ENCODE measurements at regions not wholly inside any gene's neighbourhood (a gene's known extent, or its start where the extent isn't known, plus 50 kb on each side); places are given as distances from the start of the nearest gene placed in this dataset.

GRCh38 chr11:86193297-86194095 lies 51.1 kb upstream of the EED start:
- Histone ChIP-seq H3K27ac (peak overlapping the region; percentile 32 to 67 (median 47)), H3K9me3 (no peaks in the 10 kb centered on the region), H3K27me3 (no peaks in the 10 kb centered on the region), H3K4me1 (peaks cover 3 to 35% (median 7%) of the 10 kb centered on the region in 3 donors), H3K4me3 (peak overlapping the region in 1 of 2 donors; percentile 19), H3K36me3 (no peaks in the 10 kb centered on the region)
- ATAC-seq, result peak; percentile 92
- WGBS, 2 donors (ENCODE audit: low coverage in 1 of 2), result 14 to 16% methylated on average over 2 to 6 of the region's 7 CpGs
- TF ChIP-seq EP300 (IDR thresholded peaks at IDR 0.05), result no peak
- no peak for TF ChIP-seq POLR2A (IDR thresholded peaks at IDR 0.05)
- TF ChIP-seq POLR2AphosphoS5 (IDR thresholded peaks at IDR 0.05), result peak; percentile 71
- TF ChIP-seq CTCF (IDR thresholded peaks at IDR 0.05), result peak; percentile 72 to 85 (median 78)

- Histone ChIP-seq H3K4me3 (no peak overlapping the region), H3K9me3 (no peaks in the 10 kb centered on the region), H3K27ac (peak overlapping the region; percentile 28 to 67 (median 47)), H3K36me3 (no peaks in the 10 kb centered on the region), H3K4me1 (peaks cover 3 to 30% (median 7%) of the 10 kb centered on the region in 3 donors), H3K27me3 (no peaks in the 10 kb centered on the region)
- 58 to 75% methylated on average over 1 of the region's 1 CpG for WGBS, 2 donors (ENCODE audit: low coverage in 1 of 2)
- no peak for TF ChIP-seq EP300 (IDR thresholded peaks at IDR 0.05)
- no peak for TF ChIP-seq CTCF (IDR thresholded peaks at IDR 0.05)
- no peak for TF ChIP-seq POLR2A (IDR thresholded peaks at IDR 0.05)
- TF ChIP-seq POLR2AphosphoS5 (IDR thresholded peaks at IDR 0.05), result no peak
- ATAC-seq, result peak; percentile 3
These were observed 51.9 kb upstream of the EED start for GRCh38 chr11:86192519-86193257.

- Histone ChIP-seq H3K4me3 (no peak overlapping the region), H3K36me3 (no peaks in the 10 kb centered on the region), H3K9me3 (no peaks in the 10 kb centered on the region), H3K27ac (no peak overlapping the region), H3K4me1 (peaks cover 3 to 22% (median 3%) of the 10 kb centered on the region in 3 donors), H3K27me3 (no peaks in the 10 kb centered on the region)
- WGBS, 2 donors (ENCODE audit: low coverage in 1 of 2), result 91 to 93% methylated on average over 1 of the region's 1 CpG
- ATAC-seq, result no peak
- TF ChIP-seq POLR2A (IDR thresholded peaks at IDR 0.05), result no peak
- TF ChIP-seq CTCF (IDR thresholded peaks at IDR 0.05), result no peak
- no peak for TF ChIP-seq EP300 (IDR thresholded peaks at IDR 0.05)
- no peak for TF ChIP-seq POLR2AphosphoS5 (IDR thresholded peaks at IDR 0.05)
These were observed 52.7 kb upstream of the EED start for GRCh38 chr11:86191874-86192273.

GRCh38 chr11:86187027-86187426 lies 57.5 kb upstream of the EED start:
- Histone ChIP-seq H3K4me3 (no peak overlapping the region), H3K9me3 (no peaks in the 10 kb centered on the region), H3K36me3 (no peaks in the 10 kb centered on the region), H3K4me1 (no peaks in the 10 kb centered on the region), H3K27ac (no peak overlapping the region), H3K27me3 (no peaks in the 10 kb centered on the region)
- TF ChIP-seq POLR2AphosphoS5 (IDR thresholded peaks at IDR 0.05) (no peak), POLR2A (IDR thresholded peaks at IDR 0.05) (no peak), CTCF (IDR thresholded peaks at IDR 0.05) (no peak), EP300 (IDR thresholded peaks at IDR 0.05) (no peak)
- 84 to 94% methylated on average over 2 of the region's 2 CpGs for WGBS, 2 donors (ENCODE audit: low coverage in 1 of 2)
- ATAC-seq, result no peak

Measured in gastroesophageal sphincter (tissue), 4 donors.